Endometrium (tissue), 2 donors: ENCODE measurements at regions not wholly inside any gene's neighbourhood (a gene's known extent, or its start where the extent isn't known, plus 50 kb on each side); places are given as distances from the start of the nearest gene placed in this dataset.

ENCODE experiments used
- FAIRE-seq: peaks from 2 replicates; lab custom pipeline; 2012; peaks lifted over from hg19 to GRCh38; lab: Jason Lieb, UNC
- donor health status: control.
- donor health status: control.

GRCh38 chr2:107633580-107634147 lies 193.0 kb upstream of the RGPD4 start:
- FAIRE-seq = no peak

- no peak for FAIRE-seq
These were observed 192.5 kb upstream of the RGPD4 start for GRCh38 chr2:107634172-107634571.

GRCh38 chr2:107635883-107636282 lies 190.8 kb upstream of the RGPD4 start:
- no peak for FAIRE-seq

- no peak for FAIRE-seq
These were observed 181.1 kb upstream of the RGPD4 start for GRCh38 chr2:107645586-107645985.

- no peak for FAIRE-seq
These were observed 177.8 kb upstream of the RGPD4 start for GRCh38 chr2:107648781-107649404.

GRCh38 chr2:107657049-107657448 lies 169.6 kb upstream of the RGPD4 start:
- FAIRE-seq = no peak

- no peak for FAIRE-seq
These were observed 163.1 kb upstream of the RGPD4 start for GRCh38 chr2:107663632-107664031.

GRCh38 chr2:107669335-107669734 lies 157.4 kb upstream of the RGPD4 start:
- no peak for FAIRE-seq

GRCh38 chr2:107681936-107682335 lies 144.8 kb upstream of the RGPD4 start:
- FAIRE-seq = no peak

GRCh38 chr2:107684421-107684820 lies 142.3 kb upstream of the RGPD4 start:
- no peak for FAIRE-seq

- FAIRE-seq = no peak
These were observed 141.2 kb upstream of the RGPD4 start for GRCh38 chr2:107685421-107685986.

- FAIRE-seq = no peak
These were observed 139.6 kb upstream of the RGPD4 start for GRCh38 chr2:107687073-107687472.

- FAIRE-seq = no peak
These were observed 138.6 kb upstream of the RGPD4 start for GRCh38 chr2:107688135-107688534.

GRCh38 chr2:107693604-107694003 lies 133.1 kb upstream of the RGPD4 start:
- FAIRE-seq = no peak

GRCh38 chr2:107694667-107695066 lies 132.0 kb upstream of the RGPD4 start:
- no peak for FAIRE-seq

- no peak for FAIRE-seq
These were observed 129.3 kb upstream of the RGPD4 start for GRCh38 chr2:107697385-107697784.

GRCh38 chr2:107698861-107699260 lies 127.8 kb upstream of the RGPD4 start:
- FAIRE-seq = no peak

GRCh38 chr2:107700073-107700472 lies 126.6 kb upstream of the RGPD4 start:
- FAIRE-seq = no peak

GRCh38 chr2:107711941-107712340 lies 114.8 kb upstream of the RGPD4 start:
- no peak for FAIRE-seq

- no peak for FAIRE-seq
These were observed 113.8 kb upstream of the RGPD4 start for GRCh38 chr2:107712857-107713256.

GRCh38 chr2:107717661-107718060 lies 109.0 kb upstream of the RGPD4 start:
- FAIRE-seq = no peak

GRCh38 chr2:107719141-107719540 lies 107.6 kb upstream of the RGPD4 start:
- no peak for FAIRE-seq

GRCh38 chr2:107719836-107720235 lies 106.9 kb upstream of the RGPD4 start:
- FAIRE-seq = no peak

- no peak for FAIRE-seq
These were observed 105.5 kb upstream of the RGPD4 start for GRCh38 chr2:107721178-107721577.
